ENCODE measurements at regions not wholly inside any gene's neighbourhood (a gene's known extent, or its start where the extent isn't known, plus 50 kb on each side); places are given as distances from the start of the nearest gene placed in this dataset.

DNA sequence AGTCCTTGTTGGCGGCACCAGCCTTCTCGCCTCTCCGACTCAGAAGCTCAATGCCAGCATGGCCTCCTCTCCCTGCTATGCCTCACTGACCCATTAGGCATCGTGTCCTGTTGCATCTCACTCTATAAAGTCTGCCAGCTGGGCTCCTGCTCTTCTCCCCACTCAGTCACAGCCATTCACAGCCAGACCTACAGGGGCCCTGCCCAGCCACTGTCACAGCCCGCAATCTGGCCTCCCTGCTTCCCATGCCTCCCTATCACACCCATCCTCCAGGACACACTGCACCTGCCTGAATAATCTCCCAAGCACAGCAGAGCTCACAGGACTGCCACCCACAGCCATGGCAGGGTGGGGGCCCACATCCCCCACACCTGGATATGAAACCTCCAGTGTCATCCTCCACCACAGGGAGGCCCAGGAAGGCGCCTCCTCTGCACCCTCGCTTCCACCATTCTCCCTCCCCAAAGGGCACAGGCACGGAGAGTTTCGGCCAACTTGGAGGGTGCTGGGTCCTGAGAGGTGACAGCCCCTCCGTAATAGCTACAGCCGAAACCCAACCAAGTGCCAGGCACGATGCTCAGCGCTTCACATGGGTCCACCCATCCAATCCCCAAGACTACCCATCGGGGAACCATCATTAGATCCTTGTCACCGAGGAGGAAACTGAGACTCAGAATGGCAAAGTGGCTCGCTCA is 370.3 kb downstream of the BCL11B start:
- TF ChIP-seq CTCF (IDR thresholded peaks at IDR 0.05) (no peak), POLR2AphosphoS5 (IDR thresholded peaks at IDR 0.05) (no peak), POLR2A (IDR thresholded peaks at IDR 0.05; ENCODE audit: low read depth) (no peak)
